ENCODE measurements at regions not wholly inside any gene's neighbourhood (a gene's known extent, or its start where the extent isn't known, plus 50 kb on each side); places are given as distances from the start of the nearest gene placed in this dataset.
"Not testable (repeated sequence)": the region's sequence is repeated elsewhere in the genome, so short reads cannot be mapped to it uniquely, and the experiment has no call there.

GRCh38 chr7:113030489-113030888 is 56.1 kb downstream of the GPR85 start:
- no peak for DNase-seq

GRCh38 chr7:113026941-113027340 is 59.7 kb downstream of the GPR85 start:
- DNase-seq: no peak

GRCh38 chr7:113017144-113017857 is 69.3 kb downstream of the GPR85 start:
- DNase-seq: not testable (repeated sequence)

DNA sequence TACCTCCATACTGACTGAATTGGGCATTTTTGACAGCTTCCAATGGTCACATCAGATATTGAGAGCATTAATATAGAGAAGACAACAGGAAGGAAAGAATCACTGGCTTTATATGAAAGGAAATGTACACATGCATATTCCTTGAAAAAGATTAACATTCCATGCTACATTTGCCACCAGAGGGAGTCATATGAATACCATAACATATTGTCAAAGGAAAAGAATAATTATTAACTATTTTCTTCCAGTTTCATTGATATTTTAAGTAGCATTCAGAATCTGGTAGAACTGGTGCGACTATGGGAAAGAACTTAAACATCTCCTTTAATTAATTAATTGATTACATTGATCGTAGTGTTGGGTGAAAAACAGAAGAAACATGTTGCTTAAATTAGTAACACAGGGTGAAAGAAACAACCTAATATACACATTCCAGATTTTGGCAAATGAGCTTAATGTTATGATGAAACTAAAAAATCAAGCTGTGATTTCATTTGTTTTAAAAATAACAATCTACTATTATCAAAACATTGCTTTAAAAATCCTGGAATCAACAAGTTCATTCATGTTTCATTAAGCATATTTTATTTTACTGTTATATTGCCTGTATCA is 71.5 kb downstream of the GPR85 start:
- DNase-seq: peak; percentile 44

- no peak for DNase-seq
Observed at GRCh38 chr7:113013761-113014449, 72.7 kb downstream of the GPR85 start.

- not testable (repeated sequence) for DNase-seq
Observed at GRCh38 chr7:113012862-113013261, 73.8 kb downstream of the GPR85 start.

- DNase-seq: no peak
Observed at GRCh38 chr7:113010377-113010776, 76.2 kb downstream of the GPR85 start.

DNA sequence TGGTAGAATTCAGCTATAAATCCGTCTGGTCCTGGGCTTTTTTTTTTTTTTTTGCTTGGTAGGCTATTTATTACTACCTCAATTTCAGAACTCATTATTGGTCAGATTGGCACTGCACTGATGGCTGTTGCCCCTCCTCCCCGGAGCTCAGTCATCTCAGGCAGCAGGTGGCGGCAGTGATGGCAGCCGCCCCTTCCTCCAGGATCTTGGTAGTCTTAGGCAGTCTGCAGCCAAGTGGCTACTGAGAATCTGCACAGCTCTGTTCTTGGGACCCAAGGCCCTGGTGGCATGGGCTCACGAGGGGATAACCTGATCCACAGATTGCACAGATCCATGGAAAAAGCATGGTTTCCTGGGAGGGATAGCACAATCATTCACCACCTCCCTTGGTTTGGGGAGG is 77.9 kb downstream of the GPR85 start:
- DNase-seq: no peak

- no peak for DNase-seq
Observed at GRCh38 chr7:113004726-113005454, 81.7 kb downstream of the GPR85 start.

GRCh38 chr7:113000316-113001020 is 86.2 kb downstream of the GPR85 start:
- no peak for DNase-seq

- DNase-seq: no peak
Observed at GRCh38 chr7:112997831-112998230, 88.8 kb downstream of the GPR85 start.

DNA sequence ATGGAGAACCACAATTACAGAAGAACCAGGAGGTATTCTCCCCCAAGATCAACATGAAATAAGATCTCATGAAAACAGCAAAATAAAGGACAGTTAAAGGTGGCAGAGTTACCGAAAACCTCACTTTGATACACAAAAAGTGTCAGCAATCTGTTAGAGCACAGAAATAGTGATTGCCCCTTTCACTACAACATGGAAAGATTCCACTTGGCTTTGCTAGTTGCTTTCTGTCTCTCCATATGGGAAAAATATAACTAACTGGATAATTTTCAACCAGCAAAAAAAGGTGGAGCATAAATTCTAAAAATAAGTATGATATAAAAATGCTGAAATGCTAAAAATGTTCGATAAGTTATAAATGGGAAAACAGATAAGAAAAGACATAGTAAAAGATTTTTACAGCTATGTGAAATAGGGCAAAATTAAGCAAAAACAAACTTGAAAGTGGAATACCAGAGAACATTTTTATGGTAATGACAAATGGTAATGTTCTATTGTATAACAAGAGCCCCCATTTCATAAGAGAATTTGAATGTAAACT is 90.2 kb downstream of the GPR85 start:
- no peak for DNase-seq

DNA sequence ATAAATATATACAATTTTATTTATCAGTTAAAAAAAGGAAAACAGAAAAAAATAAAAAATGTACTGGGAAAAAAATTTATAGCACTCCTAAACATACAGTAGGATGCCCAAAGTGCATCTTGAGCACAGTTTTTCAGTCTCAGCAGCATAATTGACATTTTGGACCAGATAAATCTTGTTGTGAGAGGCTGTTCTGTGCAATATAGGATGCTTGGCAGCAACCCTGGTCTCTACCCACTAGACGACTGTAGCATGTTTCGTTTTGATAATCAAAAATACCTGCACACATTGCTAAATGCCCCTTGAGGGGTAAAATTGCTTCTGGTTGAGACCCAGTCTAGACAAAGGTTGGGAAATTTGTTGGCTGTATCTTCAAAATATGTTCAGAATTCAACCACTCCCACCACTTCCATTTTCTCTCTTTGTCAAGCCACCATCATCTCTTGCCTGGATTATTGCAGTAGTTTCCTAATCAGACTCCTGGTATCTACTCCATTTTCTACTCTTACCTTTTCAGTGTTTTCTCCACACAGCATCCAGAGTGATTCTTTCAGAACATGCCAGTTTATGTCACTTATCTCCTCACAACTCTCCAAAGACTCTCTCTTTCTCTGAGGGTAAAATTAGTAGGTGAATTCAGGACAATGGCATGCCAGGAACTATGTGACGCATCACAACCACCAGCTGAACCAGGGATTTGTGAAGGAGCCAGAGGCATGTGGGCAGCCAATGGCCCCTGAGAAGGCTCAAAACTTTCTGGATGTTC is 91.4 kb downstream of the GPR85 start:
- DNase-seq: no peak

DNA sequence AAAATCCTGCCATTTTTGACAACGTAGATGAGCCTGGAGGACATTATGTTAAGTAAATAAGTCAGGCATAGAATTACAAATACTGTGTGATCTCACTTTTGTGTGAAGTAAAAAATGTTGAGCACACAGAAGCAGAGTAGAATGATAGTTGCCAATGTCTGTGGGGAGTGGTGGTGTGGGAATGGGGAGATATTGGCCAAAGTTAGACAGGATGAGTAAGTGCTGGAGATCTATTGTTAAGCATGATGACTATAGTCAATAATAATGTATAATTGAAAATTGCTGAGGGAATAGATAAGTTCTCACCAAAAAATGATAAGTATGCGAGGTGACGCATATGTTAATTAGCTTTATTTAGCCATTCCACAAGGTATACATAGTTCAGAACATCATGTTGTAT is 92.0 kb downstream of the GPR85 start:
- DNase-seq: no peak

DNA sequence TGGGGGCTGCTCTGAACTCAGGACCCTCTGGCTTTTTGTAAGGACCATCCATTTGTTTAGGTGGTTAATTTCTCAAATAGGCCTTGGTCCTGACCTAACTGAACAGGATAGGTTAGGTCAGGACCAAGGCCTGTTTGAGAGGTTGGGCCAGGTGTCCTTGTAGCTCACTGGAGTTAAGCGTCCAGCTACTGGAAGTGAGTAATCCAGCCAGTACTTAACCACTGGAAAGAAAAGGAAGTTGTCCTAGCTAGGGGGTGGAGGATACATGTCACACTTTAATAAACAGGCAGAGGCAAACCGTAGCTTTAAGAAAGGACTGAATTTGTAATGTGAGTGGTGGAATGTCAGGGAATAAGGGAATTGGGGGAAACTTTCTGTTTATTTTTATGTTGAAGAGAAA is 96.0 kb downstream of the GPR85 start:
- no peak for DNase-seq

GRCh38 chr7:112989531-112989930 is 97.1 kb downstream of the GPR85 start:
- DNase-seq: no peak

DNA sequence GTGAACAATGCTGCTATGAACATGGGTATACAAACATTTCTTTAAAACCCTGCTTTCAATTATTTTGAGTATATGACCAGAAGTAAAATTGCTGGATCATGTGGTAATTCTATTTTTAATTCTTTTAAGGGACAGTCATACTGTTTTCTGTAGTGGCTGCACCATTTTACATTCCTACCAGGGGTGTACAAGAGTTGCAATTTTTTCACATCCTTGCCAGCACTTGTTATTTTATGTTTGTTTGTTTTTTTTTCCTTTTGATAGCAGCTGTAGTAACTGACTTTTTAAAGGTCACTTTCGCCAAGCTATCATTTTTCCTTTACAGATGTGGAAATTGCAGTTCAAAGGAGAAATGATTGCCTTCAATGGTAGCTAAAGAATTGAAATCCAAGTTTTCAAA is 99.5 kb downstream of the GPR85 start:
- no peak for DNase-seq

- no peak for DNase-seq
Observed at GRCh38 chr7:112986256-112987031, 100.2 kb downstream of the GPR85 start.

GRCh38 chr7:112985377-112985987 is 101.1 kb downstream of the GPR85 start:
- DNase-seq: no peak

DNA sequence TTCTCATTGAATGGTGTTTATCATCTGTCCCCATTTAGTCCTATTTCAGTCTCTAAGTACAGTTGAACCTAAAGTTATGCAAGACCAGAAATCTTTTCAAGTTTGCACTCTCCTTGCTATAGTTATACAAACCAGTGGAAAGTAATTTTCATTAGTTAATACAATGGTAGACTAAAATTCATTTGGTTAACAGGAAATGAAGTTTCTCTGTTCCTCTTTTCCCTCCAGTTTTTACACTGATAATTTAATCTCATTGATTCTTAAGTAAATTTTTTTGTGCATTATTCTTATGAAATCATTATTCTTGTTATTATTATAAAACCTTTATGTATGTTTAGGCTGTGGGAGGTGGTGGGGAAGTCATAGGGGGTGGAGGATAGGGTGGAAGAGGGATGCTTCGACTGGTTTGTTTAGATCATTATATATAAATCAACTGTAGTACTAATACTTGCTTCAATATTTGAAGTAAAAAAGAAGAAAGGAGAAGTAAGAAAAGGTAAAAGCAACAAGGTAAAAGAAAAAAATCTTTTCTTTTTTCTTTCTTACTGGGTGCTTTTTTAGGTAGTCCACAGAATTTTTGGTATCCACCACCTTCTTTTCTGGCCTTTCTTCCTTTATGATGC is 104.1 kb downstream of the GPR85 start:
- no peak for DNase-seq
